Breast epithelium (tissue), 3 donors: ENCODE measurements at regions not wholly inside any gene's neighbourhood (a gene's known extent, or its start where the extent isn't known, plus 50 kb on each side); places are given as distances from the start of the nearest gene placed in this dataset.

Experiments
- POLR2A ChIP-seq: fragments of 450-650 bp; IDR thresholded peaks from one replicate; pipeline ENCODE4 v1.6.1; 2016; ENCODE audit warnings: antibody characterized with exemption, mild to moderate bottlenecking, moderate library complexity
- POLR2AphosphoS5 ChIP-seq, 3 donors: sonication (generic); formaldehyde crosslinking; IDR thresholded peaks; one replicate each; pipeline ENCODE4 v1.6.1; 2017; ENCODE audit warnings: antibody characterized with exemption in 3 of 3
- TF ChIP-seq, protein P1 (sequence below), 3 donors: fragments of 450-650 bp; IDR thresholded peaks; one replicate each; pipeline ENCODE4 v1.5.1; 2016 to 2017; ENCODE audit warnings: antibody characterized with exemption in 3 of 3, mild to moderate bottlenecking in 3 of 3, moderate library complexity in 3 of 3

DNA sequence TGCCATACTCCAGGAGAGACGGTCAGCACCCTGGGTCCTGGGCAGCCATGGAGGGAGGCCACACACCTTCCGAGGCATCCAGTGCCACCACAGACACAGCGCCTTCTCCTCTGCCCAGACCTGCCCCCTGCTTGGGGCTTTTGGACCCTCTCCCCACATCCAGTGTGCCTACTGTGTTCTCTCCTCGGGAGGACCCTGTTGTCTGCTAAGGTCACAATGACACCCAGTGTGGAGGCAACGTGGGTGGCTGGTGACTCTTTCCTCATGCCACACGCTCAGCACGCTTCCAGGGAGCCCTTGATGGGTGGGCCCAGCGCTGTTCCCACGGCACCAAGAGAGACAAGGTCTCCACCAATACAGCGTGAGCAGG lies 251.9 kb downstream of the EIPR1 start:
- TF ChIP-seq, protein P1, sequence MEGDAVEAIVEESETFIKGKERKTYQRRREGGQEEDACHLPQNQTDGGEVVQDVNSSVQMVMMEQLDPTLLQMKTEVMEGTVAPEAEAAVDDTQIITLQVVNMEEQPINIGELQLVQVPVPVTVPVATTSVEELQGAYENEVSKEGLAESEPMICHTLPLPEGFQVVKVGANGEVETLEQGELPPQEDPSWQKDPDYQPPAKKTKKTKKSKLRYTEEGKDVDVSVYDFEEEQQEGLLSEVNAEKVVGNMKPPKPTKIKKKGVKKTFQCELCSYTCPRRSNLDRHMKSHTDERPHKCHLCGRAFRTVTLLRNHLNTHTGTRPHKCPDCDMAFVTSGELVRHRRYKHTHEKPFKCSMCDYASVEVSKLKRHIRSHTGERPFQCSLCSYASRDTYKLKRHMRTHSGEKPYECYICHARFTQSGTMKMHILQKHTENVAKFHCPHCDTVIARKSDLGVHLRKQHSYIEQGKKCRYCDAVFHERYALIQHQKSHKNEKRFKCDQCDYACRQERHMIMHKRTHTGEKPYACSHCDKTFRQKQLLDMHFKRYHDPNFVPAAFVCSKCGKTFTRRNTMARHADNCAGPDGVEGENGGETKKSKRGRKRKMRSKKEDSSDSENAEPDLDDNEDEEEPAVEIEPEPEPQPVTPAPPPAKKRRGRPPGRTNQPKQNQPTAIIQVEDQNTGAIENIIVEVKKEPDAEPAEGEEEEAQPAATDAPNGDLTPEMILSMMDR (IDR thresholded peaks at IDR 0.05) = no peak
- TF ChIP-seq POLR2AphosphoS5 (IDR thresholded peaks at IDR 0.05) (no peak), POLR2A (no peak)
